H1 (cell line): ENCODE measurements at regions not wholly inside any gene's neighbourhood (a gene's known extent, or its start where the extent isn't known, plus 50 kb on each side); places are given as distances from the start of the nearest gene placed in this dataset.

Experiments used
- CTCF ChIA-PET: fragments of 300-600 bp; sonication (Branson Sonifier 250); formaldehyde crosslinking; loops from one replicate; lab custom pipeline; 2021; ENCODE audit not compliant: partially characterized antibody; lab: Charles Lee
- POLR2A ChIA-PET: fragments of 300-600 bp; sonication (Branson Sonifier 250); formaldehyde crosslinking; loops from one replicate; lab custom pipeline; 2021; ENCODE audit warnings: inconsistent platforms; ENCODE audit not compliant: partially characterized antibody; lab: Charles Lee
- DNase-seq, 2 experiments: peaks; one replicate each; pipeline versions ENCODE4 v3.0.0 to v3.0.0-alpha.2; 2010 to 2022; ENCODE audit warnings: low spot score in 2 of 2, low read depth in 1 of 2, mixed read lengths in 1 of 2
- FAIRE-seq: peaks from 2 replicates; lab custom pipeline; 2011; peaks lifted over from hg19 to GRCh38; lab: Jason Lieb, UNC
- H2AFZ ChIP-seq: 2 replicates; pipeline ENCODE4 v1.8.1; 2012; ENCODE audit warnings: low read length, inconsistent platforms
- H2AK5ac ChIP-seq: 2 replicates; pipeline ENCODE4 v1.6.1; 2013; ENCODE audit warnings: low read depth, low read length
- H2BK120ac ChIP-seq: replicated peaks from 2 replicates; pipeline ENCODE3; 2013; ENCODE audit warnings: low read depth, low read length, inconsistent platforms
- H2BK12ac ChIP-seq: 2 replicates; pipeline ENCODE4 v1.6.1; 2013; ENCODE audit warnings: low read depth, low read length
- H2BK15ac ChIP-seq: 2 replicates; pipeline ENCODE4 v1.6.1; 2013; ENCODE audit warnings: low read length
- H2BK20ac ChIP-seq: 2 replicates; pipeline ENCODE4 v1.6.1; 2013; ENCODE audit warnings: low read length
- H2BK5ac ChIP-seq: 2 replicates; pipeline ENCODE4 v1.6.1; 2013; ENCODE audit warnings: low read depth, low read length
- H3K14ac ChIP-seq: 2 replicates; pipeline ENCODE4 v1.6.1; 2013; ENCODE audit warnings: inconsistent platforms; ENCODE audit not compliant: insufficient read length
- H3K18ac ChIP-seq: 2 replicates; pipeline ENCODE4 v1.6.1; 2013; ENCODE audit warnings: low read length; ENCODE audit errors: extremely low read depth
- H3K23ac ChIP-seq: 2 replicates; pipeline ENCODE4 v1.6.1; 2013; ENCODE audit warnings: inconsistent platforms; ENCODE audit not compliant: insufficient read length
- H3K23me2 ChIP-seq: 2 replicates; pipeline ENCODE4 v1.6.1; 2013; ENCODE audit warnings: low read depth, low read length
- H3K27ac ChIP-seq: 2 replicates; pipeline ENCODE4 v1.6.1; 2011; ENCODE audit warnings: low read depth, low read length, inconsistent platforms
- H3K27me3 ChIP-seq, 4 experiments: replicated peaks in 1 of 4; 1 replicate in 1 of 4; 2 replicates in 3 of 4; pipeline versions ENCODE4 v1.6.1 to v1.8.1; 2011 to 2013; ENCODE audit warnings: low read length in 3 of 4, mild to moderate bottlenecking in 3 of 4, inconsistent platforms in 2 of 4, mixed read lengths in 2 of 4, moderate library complexity in 1 of 4; ENCODE audit not compliant: control insufficient read depth in 3 of 4, insufficient read depth in 3 of 4; ENCODE audit errors: extremely low read depth in 1 of 4
- H3K36me3 ChIP-seq, 4 experiments: 2 replicates each; pipeline versions ENCODE4 v1.6.1 to v1.8.1; 2011 to 2013; ENCODE audit warnings: mild to moderate bottlenecking in 4 of 4, low read length in 3 of 4, moderate library complexity in 2 of 4, control low read depth in 1 of 4, inconsistent platforms in 1 of 4; ENCODE audit not compliant: insufficient read depth in 4 of 4, control insufficient read depth in 2 of 4
- H3K4ac ChIP-seq: replicated peaks from 2 replicates; pipeline ENCODE3; 2013; ENCODE audit warnings: low read length, low read depth, mixed read lengths, inconsistent platforms; ENCODE audit not compliant: insufficient read length
- H3K4me1 ChIP-seq, 4 experiments: replicated peaks in 1 of 4; 1 replicate in 1 of 4; 2 replicates in 3 of 4; pipeline versions ENCODE4 v1.6.1 to v1.8.1; 2011 to 2013; ENCODE audit warnings: low read length in 3 of 4, inconsistent platforms in 2 of 4, mixed read lengths in 1 of 4; ENCODE audit not compliant: insufficient read depth in 4 of 4, control insufficient read depth in 3 of 4
- H3K4me2 ChIP-seq, 2 experiments: 2 replicates each; pipeline versions ENCODE4 v1.6.1 to v1.8.1; 2011 to 2013; ENCODE audit warnings: low read depth in 2 of 2, low read length in 2 of 2, control low read depth in 1 of 2, inconsistent platforms in 1 of 2, mild to moderate bottlenecking in 1 of 2; ENCODE audit not compliant: insufficient read depth in 1 of 2
- H3K4me3 ChIP-seq, 4 experiments: fragments of 200-600, 300-600 bp in 1 of 4; sonication (generic), shearing (Covaris generic), sonication (Bioruptor Twin) in 1 of 4; 2 replicates each; pipeline versions ENCODE4 v1.5.1 to v1.8.1; 2011 to 2016; ENCODE audit warnings: low read length in 4 of 4, low read depth in 3 of 4, control low read depth in 2 of 4, inconsistent platforms in 2 of 4, mild to moderate bottlenecking in 2 of 4, mixed read lengths in 1 of 4, moderate library complexity in 1 of 4; ENCODE audit not compliant: insufficient read depth in 2 of 4; ENCODE audit errors: extremely low read depth in 1 of 4
- H3K56ac ChIP-seq: replicated peaks from 2 replicates; pipeline ENCODE3; 2013; ENCODE audit warnings: low read depth, mild to moderate bottlenecking, mixed read lengths, low read length, inconsistent platforms; ENCODE audit not compliant: insufficient read length
- H3K79me1 ChIP-seq: 2 replicates; pipeline ENCODE4 v1.6.1; 2013; ENCODE audit warnings: low read depth, low read length, control low read depth
- H3K79me2 ChIP-seq, 2 experiments: 2 replicates each; pipeline versions ENCODE4 v1.6.1 to v1.8.1; 2012 to 2013; ENCODE audit warnings: low read length in 2 of 2, mild to moderate bottlenecking in 2 of 2, inconsistent platforms in 1 of 2; ENCODE audit not compliant: insufficient read depth in 2 of 2, control insufficient read depth in 1 of 2
- H3K9ac ChIP-seq, 4 experiments: replicated peaks in 1 of 4; 1 replicate in 1 of 4; 2 replicates in 3 of 4; pipeline versions ENCODE4 v1.6.1 to v1.8.1; 2011 to 2013; ENCODE audit warnings: low read depth in 3 of 4, low read length in 3 of 4, control low read depth in 2 of 4, mild to moderate bottlenecking in 2 of 4, moderate library complexity in 2 of 4, inconsistent platforms in 1 of 4; ENCODE audit errors: extremely low read depth in 1 of 4
- H3K9me3 ChIP-seq, 2 experiments: 2 replicates each; pipeline versions ENCODE4 v1.6.1 to v1.8.1; 2012 to 2013; ENCODE audit warnings: mild to moderate bottlenecking in 2 of 2, moderate library complexity in 2 of 2, control low read depth in 1 of 2, inconsistent platforms in 1 of 2, low read depth in 1 of 2, low read length in 1 of 2, mixed read lengths in 1 of 2; ENCODE audit not compliant: insufficient read depth in 2 of 2
- H4K20me1 ChIP-seq, 2 experiments: replicated peaks in 1 of 2; 2 replicates each; pipeline versions ENCODE3 to v1.8.1; 2011 to 2013; ENCODE audit warnings: inconsistent platforms in 2 of 2, low read length in 2 of 2, mild to moderate bottlenecking in 1 of 2; ENCODE audit not compliant: insufficient read depth in 2 of 2, control insufficient read depth in 1 of 2
- H4K5ac ChIP-seq: 2 replicates; pipeline ENCODE4 v1.6.1; 2013; ENCODE audit warnings: low read length, low read depth, mixed read lengths, inconsistent platforms; ENCODE audit not compliant: insufficient read length
- H4K8ac ChIP-seq: 2 replicates; pipeline ENCODE4 v1.8.0; 2013; ENCODE audit warnings: mild to moderate bottlenecking, moderate library complexity, low read length, inconsistent platforms; ENCODE audit not compliant: insufficient read depth; ENCODE audit errors: extremely low read depth
- H4K91ac ChIP-seq: replicated peaks from 2 replicates; pipeline ENCODE3; 2013; ENCODE audit warnings: low read length, mixed read lengths, inconsistent platforms; ENCODE audit not compliant: insufficient read length
- ASH2L ChIP-seq: fragments of 200-600, 300-600 bp; sonication (generic); IDR thresholded peaks from one replicate; pipeline ENCODE4 v1.7.1; 2017; ENCODE audit warnings: low read length
- BRCA1 ChIP-seq: IDR thresholded peaks from 2 replicates; pipeline ENCODE4 v1.6.1; 2012; ENCODE audit warnings: low read depth, low read length, improper control_type of control experiment
- CREB1 ChIP-seq: IDR thresholded peaks from 2 replicates; pipeline ENCODE4 v1.6.1; 2012; ENCODE audit warnings: inconsistent platforms
- HDAC2 ChIP-seq, 2 experiments: fragments of 300-600 bp in 1 of 2; sonication (generic) in 1 of 2; IDR thresholded peaks; 2 replicates each; pipeline ENCODE4 v1.6.1; 2011 to 2012; ENCODE audit warnings: low read depth in 2 of 2, low read length in 2 of 2, mild to moderate bottlenecking in 2 of 2, moderate library complexity in 2 of 2, borderline replicate concordance in 1 of 2, inconsistent platforms in 1 of 2
- KDM5A ChIP-seq: fragments of 200-600 bp; IDR thresholded peaks from 2 replicates; pipeline ENCODE4 v1.7.1; 2012; ENCODE audit warnings: mild to moderate bottlenecking, low read length, inconsistent platforms, mixed read lengths
- NANOG ChIP-seq: IDR thresholded peaks from 2 replicates; pipeline ENCODE4 v1.6.1; 2011; ENCODE audit warnings: low read length, low read depth, mild to moderate bottlenecking, inconsistent platforms; ENCODE audit not compliant: insufficient read depth, poor library complexity, severe bottlenecking
- RBBP5 ChIP-seq: IDR thresholded peaks from 2 replicates; pipeline ENCODE4 v1.7.1; 2012; ENCODE audit warnings: low read depth, mild to moderate bottlenecking, inconsistent platforms, low read length, moderate library complexity, borderline replicate concordance
- SP4 ChIP-seq: IDR thresholded peaks from 2 replicates; pipeline ENCODE4 v1.6.1; 2012; ENCODE audit warnings: low read length, inconsistent platforms
- TAF7 ChIP-seq: optimal IDR thresholded peaks from 2 replicates; pipeline ENCODE3; 2011; ENCODE audit warnings: low read depth, mild to moderate bottlenecking, inconsistent platforms, low read length, moderate library complexity, borderline replicate concordance
- YY1 ChIP-seq: IDR thresholded peaks from 2 replicates; pipeline ENCODE4 v1.6.1; 2011; ENCODE audit warnings: low read depth, mild to moderate bottlenecking, low read length
- TF ChIP-seq, protein P1 (sequence below): IDR thresholded peaks from 2 replicates; pipeline ENCODE4 v1.6.1; 2012; ENCODE audit warnings: inconsistent platforms

DNA sequence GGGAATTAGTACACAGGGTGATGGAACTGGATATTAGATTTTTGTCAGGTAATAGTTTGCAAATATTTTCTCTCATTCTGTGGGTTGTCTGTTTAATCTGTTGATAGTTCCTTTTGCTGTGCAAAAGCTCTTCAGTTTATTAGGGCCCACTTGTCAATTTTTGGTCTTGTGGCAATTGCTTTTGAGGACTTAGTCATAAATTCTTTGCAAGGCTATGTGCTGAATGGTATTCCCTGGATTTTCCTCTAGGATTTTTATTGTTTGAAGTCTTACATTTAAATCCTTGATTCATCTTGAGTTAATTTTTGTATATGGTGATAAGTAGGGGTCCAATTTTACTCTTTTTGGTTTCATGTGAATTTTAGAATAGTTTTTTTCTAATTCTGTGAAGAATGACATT, 111.3 kb downstream of the ARRDC4 start:
- H3K79me1 ChIP-seq = no peaks in the 10 kb centered on the region
- H4K20me1 ChIP-seq = no peaks in the 10 kb centered on the region
- H2BK120ac ChIP-seq = no peak overlapping the region
- H2AK5ac ChIP-seq = no peak overlapping the region
- no peak overlapping the region for H2AFZ ChIP-seq
- no peak overlapping the region for H3K9ac ChIP-seq
- no peak overlapping the region for H3K4me2 ChIP-seq
- H3K4ac ChIP-seq = no peak overlapping the region
- no peak overlapping the region for H3K14ac ChIP-seq
- no peak overlapping the region for H2BK12ac ChIP-seq
- no peak overlapping the region for H2BK15ac ChIP-seq
- no peak overlapping the region for H3K4me3 ChIP-seq
- H3K23ac ChIP-seq = no peak overlapping the region
- no peak for DNase-seq
- H2BK20ac ChIP-seq = no peak overlapping the region
- H3K18ac ChIP-seq = no peak overlapping the region
- no peak overlapping the region for H4K8ac ChIP-seq
- no peaks in the 10 kb centered on the region for H3K79me2 ChIP-seq
- H3K56ac ChIP-seq = no peak overlapping the region
- H3K36me3 ChIP-seq = no peaks in the 10 kb centered on the region
- H4K5ac ChIP-seq = no peak overlapping the region
- H3K4me1 ChIP-seq = peaks cover 0 to 2% (median 0%) of the 10 kb centered on the region in 4 experiments; a peak in 1 of 7 replicates
- no peaks in the 10 kb centered on the region for H3K27me3 ChIP-seq
- no peak overlapping the region for H4K91ac ChIP-seq
- FAIRE-seq = no peak
- H3K23me2 ChIP-seq = no peaks in the 10 kb centered on the region
- H2BK5ac ChIP-seq = no peak overlapping the region
- ChIA-PET POLR2A (no interaction called here), CTCF (interaction anchor here (1.3 kb wide), 1 partner anchor 11 kb away, joined by 5 read pairs; no protein-coding TSS in a partner anchor)
- no peak overlapping the region for H3K27ac ChIP-seq
- peaks cover 3 to 6% of the 10 kb centered on the region in 2 experiments; a peak in 1 of 4 replicates for H3K9me3 ChIP-seq
- TF ChIP-seq, protein P1, sequence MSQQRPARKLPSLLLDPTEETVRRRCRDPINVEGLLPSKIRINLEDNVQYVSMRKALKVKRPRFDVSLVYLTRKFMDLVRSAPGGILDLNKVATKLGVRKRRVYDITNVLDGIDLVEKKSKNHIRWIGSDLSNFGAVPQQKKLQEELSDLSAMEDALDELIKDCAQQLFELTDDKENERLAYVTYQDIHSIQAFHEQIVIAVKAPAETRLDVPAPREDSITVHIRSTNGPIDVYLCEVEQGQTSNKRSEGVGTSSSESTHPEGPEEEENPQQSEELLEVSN = no peak
- no peak for TF ChIP-seq NANOG
- TF ChIP-seq ASH2L = no peak
- TF ChIP-seq TAF7 = no peak
- no peak for TF ChIP-seq YY1
- no peak for TF ChIP-seq RBBP5
- TF ChIP-seq BRCA1 = no peak
- TF ChIP-seq CREB1 = no peak
- no peak for TF ChIP-seq SP4
- no peak for TF ChIP-seq HDAC2 (IDR thresholded peaks at IDR 0.05; ENCODE audit: borderline replicate concordance in 1 of 2, low read depth in 2 of 2, low read length in 2 of 2)
- no peak for TF ChIP-seq KDM5A
